Muscle of leg (tissue), 3 donors: ENCODE measurements at regions not wholly inside any gene's neighbourhood (a gene's known extent, or its start where the extent isn't known, plus 50 kb on each side); places are given as distances from the start of the nearest gene placed in this dataset.

Source experiments
- DNase-seq: peaks from one replicate; pipeline ENCODE4 v3.0.0; 2013
- H3K27ac ChIP-seq: one replicate; pipeline ENCODE4 v1.5.1; 2013; ENCODE audit warnings: mild to moderate bottlenecking, low read length, control low read depth
- H3K27me3 ChIP-seq: one replicate; pipeline ENCODE4 v1.6.1; 2013; ENCODE audit warnings: low read length; ENCODE audit not compliant: control insufficient read depth, insufficient read depth
- H3K36me3 ChIP-seq: one replicate; pipeline ENCODE4 v1.6.1; 2013; ENCODE audit warnings: low read length; ENCODE audit not compliant: control insufficient read depth, insufficient read depth
- H3K4me1 ChIP-seq: one replicate; pipeline ENCODE4 v1.6.1; 2013; ENCODE audit warnings: low read length; ENCODE audit not compliant: control insufficient read depth, insufficient read depth
- H3K4me3 ChIP-seq: one replicate; pipeline ENCODE4 v1.5.1; 2013; ENCODE audit warnings: low read length, control low read depth
- H3K9me3 ChIP-seq: replicated peaks from 2 replicates; pipeline ENCODE4 v1.6.1; 2013; ENCODE audit warnings: low read depth, low read length; ENCODE audit not compliant: control insufficient read depth
- WGBS: methylation state at CpG from one replicate; pipeline ENCODE4 v1.1.5; 2013; ENCODE audit warnings: missing lambda C conversion rate; ENCODE audit not compliant: insufficient coverage; 5-methylcytosine and 5-hydroxymethylcytosine counted together

DNA sequence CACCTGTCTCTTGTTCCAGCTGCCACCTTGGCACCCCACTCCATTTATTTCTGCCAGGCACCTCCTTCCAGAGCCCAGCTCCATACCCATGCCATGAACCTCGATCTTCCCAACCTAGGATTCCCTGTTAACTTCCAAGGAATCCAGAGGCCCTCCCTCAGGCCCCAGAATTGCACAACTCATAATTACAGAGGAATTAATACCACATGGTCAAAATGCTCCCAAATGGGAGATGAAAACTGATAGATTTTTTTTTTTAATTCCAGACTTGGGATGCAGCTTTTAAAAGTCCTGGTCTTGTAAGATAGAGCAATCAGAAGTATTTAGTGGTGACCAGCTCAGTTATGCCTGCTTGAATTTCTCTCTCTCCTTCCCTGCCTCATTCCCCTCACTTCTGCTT lies 96.2 kb upstream of the CCDC112 start:
- whole genome bisulfite sequencing, result no CpG with 5 or more reads among the region's 1 CpG
- H3K4me3 ChIP-seq, result no peak overlapping the region
- H3K36me3 ChIP-seq, result no peaks in the 10 kb centered on the region
- no peak for DNase-seq
- no peaks in the 10 kb centered on the region for H3K27me3 ChIP-seq
- H3K27ac ChIP-seq, result no peak overlapping the region
- peaks cover 8% of the 10 kb centered on the region for H3K4me1 ChIP-seq
- H3K9me3 ChIP-seq, result peaks cover 4% of the 10 kb centered on the region

DNA sequence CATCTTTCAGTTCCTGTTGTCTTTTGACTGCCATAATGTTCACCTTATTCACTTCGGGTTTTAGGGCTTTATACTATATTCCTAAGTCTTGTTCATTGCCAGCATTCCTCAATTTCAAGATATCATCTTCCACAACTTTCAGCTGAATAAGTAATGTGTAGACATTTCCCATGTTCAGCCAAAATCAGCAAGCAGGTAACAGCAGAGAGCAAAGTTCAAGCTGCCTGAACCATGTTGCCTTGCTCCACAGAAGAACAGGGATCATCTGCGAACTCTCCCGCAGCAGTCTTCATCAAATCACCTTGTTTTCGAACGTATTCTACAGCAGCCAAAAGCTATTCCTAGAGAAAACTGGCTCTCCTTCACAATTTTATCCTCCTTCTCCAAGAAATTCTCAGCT lies 95.3 kb upstream of the CCDC112 start:
- Histone ChIP-seq H3K4me1 (peaks cover 8% of the 10 kb centered on the region), H3K9me3 (peaks cover 4% of the 10 kb centered on the region), H3K27me3 (no peaks in the 10 kb centered on the region), H3K27ac (no peak overlapping the region), H3K36me3 (no peaks in the 10 kb centered on the region), H3K4me3 (no peak overlapping the region)
- WGBS, result 91% methylated on average over 4 of the region's 5 CpGs
- DNase-seq, result no peak

- Histone ChIP-seq H3K9me3 (peaks cover 4% of the 10 kb centered on the region), H3K36me3 (no peaks in the 10 kb centered on the region), H3K27ac (no peak overlapping the region), H3K4me1 (peaks cover 8% of the 10 kb centered on the region), H3K27me3 (no peaks in the 10 kb centered on the region), H3K4me3 (no peak overlapping the region)
- 74% methylated on average over 8 of the region's 15 CpGs for WGBS
- DNase-seq, result no peak
Measured at GRCh38 chr5:115389799-115390382, 93.4 kb upstream of the CCDC112 start.

DNA sequence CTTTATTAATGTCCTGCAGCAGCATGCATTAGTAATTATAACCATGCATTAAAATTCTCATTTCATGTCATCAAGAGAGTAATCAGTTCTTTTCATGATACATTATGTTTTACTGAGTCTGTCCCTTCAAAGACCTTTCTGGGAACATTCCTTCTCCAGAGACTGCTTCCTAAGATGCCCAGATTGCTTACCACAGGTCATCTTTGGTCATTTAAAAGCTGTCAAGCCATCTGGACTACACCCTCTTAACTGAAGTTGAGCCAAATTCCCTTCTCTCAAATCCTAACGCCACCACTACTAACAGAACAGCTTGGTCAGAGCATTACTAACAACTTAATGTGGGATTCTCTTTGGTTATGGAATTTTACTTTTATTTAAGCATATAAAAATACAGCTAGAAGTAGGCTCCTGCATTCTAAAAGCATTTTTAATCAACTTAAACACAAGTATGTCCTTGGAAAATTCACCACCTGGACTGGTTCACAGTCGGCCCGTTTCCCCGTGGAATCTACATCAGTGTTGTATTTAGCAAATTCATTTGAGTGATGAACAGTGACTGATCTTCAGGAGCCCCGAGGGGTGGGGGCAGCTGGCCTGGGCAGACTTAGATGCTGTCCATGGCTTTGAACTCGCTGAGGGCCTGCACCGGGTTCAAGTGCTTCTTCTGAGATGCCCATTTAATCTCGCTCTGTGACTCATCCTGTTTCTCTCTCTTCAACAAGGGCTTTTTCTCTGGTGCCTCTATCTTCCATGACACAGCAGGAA lies 92.8 kb upstream of the CCDC112 start:
- WGBS, result 75% methylated on average over 6 of the region's 8 CpGs
- peaks cover 4% of the 10 kb centered on the region for H3K9me3 ChIP-seq
- no peaks in the 10 kb centered on the region for H3K27me3 ChIP-seq
- H3K4me1 ChIP-seq, result peaks cover 8% of the 10 kb centered on the region
- no peak overlapping the region for H3K4me3 ChIP-seq
- no peak overlapping the region for H3K27ac ChIP-seq
- no peak for DNase-seq
- no peaks in the 10 kb centered on the region for H3K36me3 ChIP-seq

GRCh38 chr5:115388240-115388639 lies 91.8 kb upstream of the CCDC112 start:
- Histone ChIP-seq H3K4me1 (peaks cover 6% of the 10 kb centered on the region), H3K4me3 (no peak overlapping the region), H3K36me3 (no peaks in the 10 kb centered on the region), H3K27me3 (no peaks in the 10 kb centered on the region), H3K27ac (no peak overlapping the region), H3K9me3 (peaks cover under 1% of the 10 kb centered on the region)
- WGBS, result no CpG with 5 or more reads among the region's 4 CpGs
- DNase-seq, result no peak

DNA sequence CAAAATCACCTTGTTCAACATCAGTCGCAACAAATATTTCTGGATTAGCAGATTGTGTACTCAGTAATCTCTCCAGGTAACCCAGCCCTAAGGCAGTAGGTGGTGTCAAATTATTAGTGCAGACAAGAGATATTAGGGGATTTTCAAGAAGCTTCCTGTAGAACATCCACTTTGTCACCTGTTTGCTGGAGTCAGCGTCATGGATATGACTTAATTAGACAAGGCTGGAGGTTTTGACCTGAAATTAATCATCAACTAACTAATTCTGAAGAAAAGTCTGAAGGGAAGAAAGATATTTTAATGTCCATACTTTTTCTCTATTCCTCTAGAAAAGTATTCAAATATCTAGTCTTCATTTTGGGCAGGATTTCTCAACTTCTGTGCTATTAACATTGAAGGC lies 91.4 kb upstream of the CCDC112 start:
- H3K27me3 ChIP-seq, result no peaks in the 10 kb centered on the region
- no peak for DNase-seq
- no peak overlapping the region for H3K4me3 ChIP-seq
- H3K4me1 ChIP-seq, result peaks cover 5% of the 10 kb centered on the region
- no peaks in the 10 kb centered on the region for H3K36me3 ChIP-seq
- no peak overlapping the region for H3K27ac ChIP-seq
- H3K9me3 ChIP-seq, result no peaks in the 10 kb centered on the region
- WGBS, result no CpG with 5 or more reads among the region's 2 CpGs

DNA sequence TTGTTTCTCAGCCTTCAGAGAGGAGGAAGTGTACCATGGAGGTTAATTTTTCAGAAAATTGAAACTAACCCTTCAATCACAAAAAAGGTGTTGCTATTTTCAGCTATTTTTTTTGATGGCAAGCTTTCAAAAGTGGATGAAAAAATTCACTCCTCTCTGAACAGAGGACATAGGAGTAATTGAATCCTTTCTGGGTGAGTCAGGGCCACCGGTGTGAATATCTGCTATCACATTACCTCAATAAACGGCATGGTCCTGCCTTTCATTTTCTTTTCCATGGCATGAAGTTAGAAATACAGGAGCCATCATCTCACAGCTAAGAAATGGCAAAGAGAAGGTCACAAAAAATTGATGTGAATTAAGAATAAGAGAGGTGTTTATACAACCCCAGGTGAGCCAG lies 90.2 kb upstream of the CCDC112 start:
- no peaks in the 10 kb centered on the region for H3K9me3 ChIP-seq
- peaks cover 5% of the 10 kb centered on the region for H3K4me1 ChIP-seq
- H3K27me3 ChIP-seq, result no peaks in the 10 kb centered on the region
- no peaks in the 10 kb centered on the region for H3K36me3 ChIP-seq
- H3K27ac ChIP-seq, result no peak overlapping the region
- no CpG with 5 or more reads among the region's 2 CpGs for WGBS
- no peak for DNase-seq
- no peak overlapping the region for H3K4me3 ChIP-seq

GRCh38 chr5:115384587-115385375 lies 88.3 kb upstream of the CCDC112 start:
- H3K4me1 ChIP-seq, result peaks cover 7% of the 10 kb centered on the region
- no peaks in the 10 kb centered on the region for H3K27me3 ChIP-seq
- no peaks in the 10 kb centered on the region for H3K9me3 ChIP-seq
- no peak overlapping the region for H3K27ac ChIP-seq
- WGBS, result no CpG with 5 or more reads among the region's 1 CpG
- H3K4me3 ChIP-seq, result no peak overlapping the region
- DNase-seq, result no peak
- H3K36me3 ChIP-seq, result no peaks in the 10 kb centered on the region

- Histone ChIP-seq H3K27me3 (no peaks in the 10 kb centered on the region), H3K36me3 (no peaks in the 10 kb centered on the region), H3K9me3 (no peaks in the 10 kb centered on the region), H3K27ac (no peak overlapping the region), H3K4me1 (peaks cover 3% of the 10 kb centered on the region), H3K4me3 (no peak overlapping the region)
- WGBS, result no CpG with 5 or more reads among the region's 1 CpG
- DNase-seq, result no peak
Measured at GRCh38 chr5:115382989-115383388, 86.5 kb upstream of the CCDC112 start.

DNA sequence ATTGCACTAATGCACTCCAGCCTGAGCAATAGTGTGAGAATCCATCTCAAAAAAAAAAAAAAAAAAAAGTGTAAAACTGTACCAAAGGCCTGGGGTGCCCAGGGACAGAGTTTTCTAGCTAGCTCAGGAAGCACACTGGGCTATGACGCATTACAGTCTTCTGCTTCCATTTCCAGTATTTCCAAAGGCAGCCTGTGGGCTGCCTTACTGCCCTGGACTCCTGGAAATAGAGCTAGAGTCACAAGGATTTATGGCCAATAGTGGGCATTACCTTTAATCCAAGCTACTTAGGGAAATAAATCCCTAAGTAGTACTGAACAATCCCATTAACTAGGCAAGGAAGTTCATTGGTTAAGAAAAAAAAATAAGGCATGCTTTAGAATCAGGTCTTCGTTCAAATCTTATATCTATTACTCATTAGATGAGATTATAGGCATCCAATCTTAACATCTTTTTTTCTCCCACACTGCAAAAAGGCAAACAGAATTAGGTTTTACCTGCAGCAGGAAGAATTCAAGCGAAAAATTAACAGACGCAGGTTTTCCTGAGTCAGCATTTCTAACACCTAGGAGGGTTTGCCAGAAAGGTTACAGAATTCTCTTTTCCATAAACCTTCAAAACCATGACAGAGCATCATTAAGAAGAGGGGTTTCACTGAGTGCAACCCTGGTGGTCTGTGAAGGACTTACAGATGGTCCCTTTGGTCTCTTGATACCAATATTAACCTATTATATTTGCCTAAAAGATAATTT lies 85.6 kb upstream of the CCDC112 start:
- Histone ChIP-seq H3K4me1 (peaks cover 5% of the 10 kb centered on the region), H3K36me3 (no peaks in the 10 kb centered on the region), H3K27me3 (no peaks in the 10 kb centered on the region), H3K27ac (no peak overlapping the region), H3K9me3 (no peaks in the 10 kb centered on the region), H3K4me3 (no peak overlapping the region)
- no CpG with 5 or more reads among the region's 4 CpGs for WGBS
- DNase-seq, result no peak
